ENCODE measurements at regions not wholly inside any gene's neighbourhood (a gene's known extent, or its start where the extent isn't known, plus 50 kb on each side); places are given as distances from the start of the nearest gene placed in this dataset.

GRCh38 chr12:28987538-28988324 is 161.3 kb upstream of the FAR2 start:
- TF ChIP-seq TCF12 (IDR thresholded peaks at IDR 0.05; ENCODE audit: low read depth) (no peak), EGR1 (IDR thresholded peaks at IDR 0.05) (no peak), RAD21 (IDR thresholded peaks at IDR 0.05; ENCODE audit: low read depth) (no peak), YY1 (IDR thresholded peaks at IDR 0.05; ENCODE audit: low read depth) (no peak), CEBPB (IDR thresholded peaks at IDR 0.05) (no peak), TAF1 (IDR thresholded peaks at IDR 0.05; ENCODE audit: low read depth) (no peak), MAX (IDR thresholded peaks at IDR 0.05) (no peak), EP300 (IDR thresholded peaks at IDR 0.05; ENCODE audit: borderline replicate concordance) (no peak), ZBTB7A (IDR thresholded peaks at IDR 0.05; ENCODE audit: low read depth) (no peak), CREB1 (IDR thresholded peaks at IDR 0.05; ENCODE audit: low read depth) (no peak), FOXM1 (IDR thresholded peaks at IDR 0.05; ENCODE audit: borderline replicate concordance, low read depth) (no peak)
- TF ChIP-seq, protein P1, sequence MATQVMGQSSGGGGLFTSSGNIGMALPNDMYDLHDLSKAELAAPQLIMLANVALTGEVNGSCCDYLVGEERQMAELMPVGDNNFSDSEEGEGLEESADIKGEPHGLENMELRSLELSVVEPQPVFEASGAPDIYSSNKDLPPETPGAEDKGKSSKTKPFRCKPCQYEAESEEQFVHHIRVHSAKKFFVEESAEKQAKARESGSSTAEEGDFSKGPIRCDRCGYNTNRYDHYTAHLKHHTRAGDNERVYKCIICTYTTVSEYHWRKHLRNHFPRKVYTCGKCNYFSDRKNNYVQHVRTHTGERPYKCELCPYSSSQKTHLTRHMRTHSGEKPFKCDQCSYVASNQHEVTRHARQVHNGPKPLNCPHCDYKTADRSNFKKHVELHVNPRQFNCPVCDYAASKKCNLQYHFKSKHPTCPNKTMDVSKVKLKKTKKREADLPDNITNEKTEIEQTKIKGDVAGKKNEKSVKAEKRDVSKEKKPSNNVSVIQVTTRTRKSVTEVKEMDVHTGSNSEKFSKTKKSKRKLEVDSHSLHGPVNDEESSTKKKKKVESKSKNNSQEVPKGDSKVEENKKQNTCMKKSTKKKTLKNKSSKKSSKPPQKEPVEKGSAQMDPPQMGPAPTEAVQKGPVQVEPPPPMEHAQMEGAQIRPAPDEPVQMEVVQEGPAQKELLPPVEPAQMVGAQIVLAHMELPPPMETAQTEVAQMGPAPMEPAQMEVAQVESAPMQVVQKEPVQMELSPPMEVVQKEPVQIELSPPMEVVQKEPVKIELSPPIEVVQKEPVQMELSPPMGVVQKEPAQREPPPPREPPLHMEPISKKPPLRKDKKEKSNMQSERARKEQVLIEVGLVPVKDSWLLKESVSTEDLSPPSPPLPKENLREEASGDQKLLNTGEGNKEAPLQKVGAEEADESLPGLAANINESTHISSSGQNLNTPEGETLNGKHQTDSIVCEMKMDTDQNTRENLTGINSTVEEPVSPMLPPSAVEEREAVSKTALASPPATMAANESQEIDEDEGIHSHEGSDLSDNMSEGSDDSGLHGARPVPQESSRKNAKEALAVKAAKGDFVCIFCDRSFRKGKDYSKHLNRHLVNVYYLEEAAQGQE (IDR thresholded peaks at IDR 0.05; ENCODE audit: low read depth): no peak

Data from Ishikawa (cell line).